K562 (cell line): ENCODE measurements at regions not wholly inside any gene's neighbourhood (a gene's known extent, or its start where the extent isn't known, plus 50 kb on each side); places are given as distances from the start of the nearest gene placed in this dataset.

ENCODE experiments used
- CREB1 ChIP-seq, 2 experiments: sonication (generic) in 1 of 2; formaldehyde crosslinking in 1 of 2; IDR thresholded peaks; 2 replicates each; pipeline versions ENCODE4 v1.6.1 to v1.8.0; 2012 to 2022; ENCODE audit warnings: inconsistent platforms in 1 of 2, mild to moderate bottlenecking in 1 of 2, missing genetic modification reagents in 1 of 2, moderate library complexity in 1 of 2
- CTCF ChIP-seq, 3 experiments: IDR thresholded peaks in 2 of 3; conservative IDR thresholded peaks in 1 of 3; 2 replicates each; pipeline ENCODE4 v1.5.1; 2011 to 2012; ENCODE audit warnings: low read length in 3 of 3, mild to moderate bottlenecking in 3 of 3, control low read depth in 2 of 3, improper control_type of control experiment in 1 of 3, inconsistent platforms in 1 of 3, low read depth in 1 of 3, mixed read lengths in 1 of 3, moderate library complexity in 1 of 3; ENCODE audit not compliant: insufficient read depth in 2 of 3
- ELF1 ChIP-seq: fragments of 200-800 bp; sonication (Bioruptor generic); IDR thresholded peaks from 2 replicates; pipeline ENCODE4 v1.6.1; 2016; ENCODE audit warnings: missing genetic modification characterization, missing compliant biosample characterization
- NR2C2 ChIP-seq, 2 experiments: fragments of 200-800 bp in 1 of 2; sonication (Bioruptor generic) in 1 of 2; sonication (generic) in 1 of 2; formaldehyde crosslinking in 1 of 2; IDR thresholded peaks; 2 replicates each; pipeline versions ENCODE4 v1.6.1 to v1.8.0; 2016 to 2022; ENCODE audit warnings: mild to moderate bottlenecking in 1 of 2, missing compliant biosample characterization in 1 of 2, missing genetic modification characterization in 1 of 2, missing genetic modification reagents in 1 of 2
- PML ChIP-seq: IDR thresholded peaks from 2 replicates; pipeline ENCODE4 v1.6.1; 2012; ENCODE audit warnings: low read length, inconsistent platforms
- RCOR1 ChIP-seq, 2 experiments: IDR thresholded peaks; 2 replicates each; pipeline ENCODE4 v1.6.1; 2012; ENCODE audit warnings: low read depth in 2 of 2, low read length in 2 of 2, borderline replicate concordance in 1 of 2, improper control_type of control experiment in 1 of 2
- RFX5 ChIP-seq: IDR thresholded peaks from 2 replicates; pipeline ENCODE4 v1.6.1; 2011; ENCODE audit warnings: low read depth, mild to moderate bottlenecking, improper control_type of control experiment, low read length
- SIN3A ChIP-seq, 2 experiments: fragments of 150-350 bp in 1 of 2; IDR thresholded peaks; 2 replicates each; pipeline ENCODE4 v1.6.1; 2011 to 2016; ENCODE audit warnings: borderline replicate concordance in 2 of 2, low read depth in 2 of 2, low read length in 2 of 2, mild to moderate bottlenecking in 2 of 2, moderate library complexity in 2 of 2; ENCODE audit not compliant: control insufficient read depth in 1 of 2
- TAF1 ChIP-seq: IDR thresholded peaks from 2 replicates; pipeline ENCODE4 v1.6.1; 2011; ENCODE audit warnings: mild to moderate bottlenecking, low read length, moderate library complexity; ENCODE audit not compliant: insufficient read depth, control insufficient read depth, severe bottlenecking; ENCODE audit errors: extremely low read depth
- TCF7L2 ChIP-seq: fragments of 150-350 bp; IDR thresholded peaks from 2 replicates; pipeline ENCODE4 v1.6.1; 2016; ENCODE audit warnings: low read depth, mild to moderate bottlenecking, low read length, moderate library complexity
- ZNF217 ChIP-seq: sonication (generic); formaldehyde crosslinking; IDR thresholded peaks from 2 replicates; pipeline ENCODE4 v1.8.0; 2022; ENCODE audit warnings: mild to moderate bottlenecking, missing genetic modification reagents
- ZNF23 ChIP-seq: fragments of 250-450 bp; sonication (Bioruptor Pico); IDR thresholded peaks from 2 replicates; pipeline ENCODE4 v1.4.0; 2020; ENCODE audit warnings: mild to moderate bottlenecking
- ZNF785 ChIP-seq: fragments of 250-450 bp; sonication (Bioruptor Pico); IDR thresholded peaks from 2 replicates; pipeline ENCODE4 v1.4.0; 2020; ENCODE audit warnings: mild to moderate bottlenecking

GRCh38 chr6:79756496-79756895 is 125.4 kb downstream of the SH3BGRL2 start:
- TF ChIP-seq CTCF (IDR thresholded peaks at IDR 0.05 in 2 of 3, conservative IDR thresholded peaks at IDR 0.05 in 1 of 3; ENCODE audit: insufficient read depth in 2 of 3, low read depth in 1 of 3, low read length in 3 of 3) = no peak
- no peak for TF ChIP-seq NR2C2 (CRISPR knock-in tag; IDR thresholded peaks at IDR 0.05)
- TF ChIP-seq NR2C2 (tag; IDR thresholded peaks at IDR 0.05) = no peak
- no peak for TF ChIP-seq ZNF785 (CRISPR knock-in tag)
- no peak for TF ChIP-seq TCF7L2
- TF ChIP-seq PML = no peak
- TF ChIP-seq ZNF23 = no peak
- no peak for TF ChIP-seq RFX5
- no peak for TF ChIP-seq SIN3A (IDR thresholded peaks at IDR 0.05; ENCODE audit: borderline replicate concordance in 2 of 2, control insufficient read depth in 1 of 2, low read depth in 2 of 2, low read length in 2 of 2)
- no peak for TF ChIP-seq RCOR1 (IDR thresholded peaks at IDR 0.05; ENCODE audit: borderline replicate concordance in 1 of 2, low read depth in 2 of 2, low read length in 2 of 2)
- TF ChIP-seq ZNF217 (CRISPR knock-in tag) = no peak
- TF ChIP-seq TAF1 = no peak
- no peak for TF ChIP-seq ELF1 (tag)
- no peak for TF ChIP-seq CREB1 (IDR thresholded peaks at IDR 0.05)
- no peak for TF ChIP-seq CREB1 (CRISPR knock-in tag; IDR thresholded peaks at IDR 0.05)
